Right lobe of liver (tissue), 4 donors: ENCODE measurements at regions not wholly inside any gene's neighbourhood (a gene's known extent, or its start where the extent isn't known, plus 50 kb on each side); places are given as distances from the start of the nearest gene placed in this dataset.

Experiments
- CTCF ChIP-seq, 4 donors: fragments of 200-600 bp in 3 of 4; fragments of 450-650 bp in 1 of 4; IDR thresholded peaks; one replicate each; pipeline versions ENCODE4 v1.5.1 to v1.8.0; 2016 to 2022; ENCODE audit warnings: antibody characterized with exemption in 4 of 4, mild to moderate bottlenecking in 2 of 4
- POLR2A ChIP-seq: fragments of 450-650 bp; IDR thresholded peaks from one replicate; pipeline ENCODE4 v1.6.1; 2017; ENCODE audit warnings: antibody characterized with exemption, mild to moderate bottlenecking
- donor health status: DM: no; HTN: no; CAD: no.
- donor health status: DM: no; HTN: no; CAD: no.
- donor health status: DM: no; HTN: yes; CAD: no.

- TF ChIP-seq POLR2A (no peak), CTCF (IDR thresholded peaks at IDR 0.05) (no peak)
Measured at GRCh38 chr1:113191579-113192076, 118.6 kb downstream of the LRIG2 start.
